WTC11 (cell line): ENCODE measurements at regions not wholly inside any gene's neighbourhood (a gene's known extent, or its start where the extent isn't known, plus 50 kb on each side); places are given as distances from the start of the nearest gene placed in this dataset.

ENCODE experiments used
- CTCF ChIP-seq: fragments of 200-600 bp; IDR thresholded peaks from 2 replicates; pipeline ENCODE4 v1.8.0; 2022; ENCODE audit warnings: antibody characterized with exemption
- IRF2 ChIP-seq: sonication (generic); formaldehyde crosslinking; IDR thresholded peaks from 2 replicates; pipeline ENCODE4 v1.8.0; 2022; ENCODE audit warnings: low read depth, missing genetic modification reagents, borderline replicate concordance
- MLX ChIP-seq: sonication (generic); formaldehyde crosslinking; IDR thresholded peaks from 2 replicates; pipeline ENCODE4 v1.8.1; 2023; ENCODE audit warnings: mild to moderate bottlenecking, missing genetic modification reagents, moderate library complexity
- NR3C1 ChIP-seq: sonication (generic); formaldehyde crosslinking; conservative IDR thresholded peaks from 2 replicates; pipeline ENCODE4 v1.8.1; 2023; ENCODE audit warnings: low read depth, mild to moderate bottlenecking, missing genetic modification reagents
- USF1 ChIP-seq: sonication (generic); formaldehyde crosslinking; IDR thresholded peaks from 2 replicates; pipeline ENCODE4 v1.8.0; 2022; ENCODE audit warnings: mild to moderate bottlenecking, missing genetic modification reagents
- ZNF281 ChIP-seq: sonication (generic); formaldehyde crosslinking; IDR thresholded peaks from 2 replicates; pipeline ENCODE4 v1.8.0; 2023; ENCODE audit warnings: mild to moderate bottlenecking, missing genetic modification reagents

GRCh38 chr1:224866940-224867339 lies 62.5 kb upstream of the DNAH14 start:
- TF ChIP-seq USF1 (CRISPR knock-in tag) (no peak), NR3C1 (CRISPR knock-in tag) (no peak), MLX (CRISPR knock-in tag) (no peak), ZNF281 (CRISPR knock-in tag) (no peak), IRF2 (CRISPR knock-in tag) (no peak), CTCF (no peak)
